ENCODE measurements at regions not wholly inside any gene's neighbourhood (a gene's known extent, or its start where the extent isn't known, plus 50 kb on each side); places are given as distances from the start of the nearest gene placed in this dataset.
A peak's percentile ranks its signal among the peaks of the same experiment; 100 is the strongest.

GRCh38 chr4:79613269-79613935 lies 205.4 kb upstream of the GK2 start:
- TF ChIP-seq ZFX (IDR thresholded peaks at IDR 0.05; ENCODE audit: borderline replicate concordance) (no peak), CTCF (IDR thresholded peaks at IDR 0.05) (no peak)
- H3K27ac ChIP-seq = no peak overlapping the region

- TF ChIP-seq ZFX (IDR thresholded peaks at IDR 0.05; ENCODE audit: borderline replicate concordance) (no peak), CTCF (IDR thresholded peaks at IDR 0.05) (no peak)
- H3K27ac ChIP-seq = no peak overlapping the region
Measured at GRCh38 chr4:79611026-79611425, 203.0 kb upstream of the GK2 start.

- no peak overlapping the region for H3K27ac ChIP-seq
- TF ChIP-seq ZFX (IDR thresholded peaks at IDR 0.05; ENCODE audit: borderline replicate concordance) (no peak), CTCF (IDR thresholded peaks at IDR 0.05) (no peak)
Measured at GRCh38 chr4:79609817-79610216, 201.8 kb upstream of the GK2 start.

GRCh38 chr4:79607979-79608378 lies 200.0 kb upstream of the GK2 start:
- H3K27ac ChIP-seq = no peak overlapping the region
- TF ChIP-seq CTCF (IDR thresholded peaks at IDR 0.05) = no peak
- TF ChIP-seq ZFX (IDR thresholded peaks at IDR 0.05; ENCODE audit: borderline replicate concordance) = no peak

- TF ChIP-seq ZFX (IDR thresholded peaks at IDR 0.05; ENCODE audit: borderline replicate concordance) = no peak
- H3K27ac ChIP-seq = no peak overlapping the region
Measured at GRCh38 chr4:79604152-79604551, 196.1 kb upstream of the GK2 start.

GRCh38 chr4:79603681-79604080 lies 195.7 kb upstream of the GK2 start:
- no peak overlapping the region for H3K27ac ChIP-seq
- no peak for TF ChIP-seq ZFX (IDR thresholded peaks at IDR 0.05; ENCODE audit: borderline replicate concordance)
- TF ChIP-seq CTCF (IDR thresholded peaks at IDR 0.05) = no peak

- no peak overlapping the region for H3K27ac ChIP-seq
- no peak for TF ChIP-seq CTCF (IDR thresholded peaks at IDR 0.05)
- TF ChIP-seq ZFX (IDR thresholded peaks at IDR 0.05; ENCODE audit: borderline replicate concordance) = no peak
Measured at GRCh38 chr4:79599691-79600090, 191.7 kb upstream of the GK2 start.

- TF ChIP-seq CTCF (IDR thresholded peaks at IDR 0.05) (no peak), ZFX (IDR thresholded peaks at IDR 0.05; ENCODE audit: borderline replicate concordance) (no peak)
- H3K27ac ChIP-seq = 0 out of 2 replicates have a peak overlapping the region, but pooled peaks have one; percentile 7
Measured at GRCh38 chr4:79598801-79599200, 190.8 kb upstream of the GK2 start.
